Kidney epithelial cell (primary cell): ENCODE measurements at regions not wholly inside any gene's neighbourhood (a gene's known extent, or its start where the extent isn't known, plus 50 kb on each side); places are given as distances from the start of the nearest gene placed in this dataset.

Experiments
- DNase-seq: peaks from one replicate; pipeline ENCODE4 v3.0.0-alpha.2; 2010; ENCODE audit warnings: low read depth
- H3K27me3 ChIP-seq: 2 replicates; pipeline ENCODE4 v1.6.0; 2011; ENCODE audit warnings: low read length; ENCODE audit not compliant: control insufficient read depth, insufficient read depth
- H3K36me3 ChIP-seq: 2 replicates; pipeline ENCODE4 v1.5.1; 2011; ENCODE audit warnings: low read length; ENCODE audit not compliant: control insufficient read depth, insufficient read depth
- H3K4me3 ChIP-seq: 2 replicates; pipeline ENCODE4 v1.5.1; 2011; ENCODE audit warnings: low read depth, mild to moderate bottlenecking, control low read depth, low read length
- CTCF ChIP-seq: IDR thresholded peaks from 2 replicates; pipeline ENCODE4 v1.5.1; 2011; ENCODE audit warnings: mild to moderate bottlenecking, moderate library complexity, low read length, control low read depth, inconsistent platforms; ENCODE audit not compliant: insufficient read depth, poor library complexity, severe bottlenecking

DNA sequence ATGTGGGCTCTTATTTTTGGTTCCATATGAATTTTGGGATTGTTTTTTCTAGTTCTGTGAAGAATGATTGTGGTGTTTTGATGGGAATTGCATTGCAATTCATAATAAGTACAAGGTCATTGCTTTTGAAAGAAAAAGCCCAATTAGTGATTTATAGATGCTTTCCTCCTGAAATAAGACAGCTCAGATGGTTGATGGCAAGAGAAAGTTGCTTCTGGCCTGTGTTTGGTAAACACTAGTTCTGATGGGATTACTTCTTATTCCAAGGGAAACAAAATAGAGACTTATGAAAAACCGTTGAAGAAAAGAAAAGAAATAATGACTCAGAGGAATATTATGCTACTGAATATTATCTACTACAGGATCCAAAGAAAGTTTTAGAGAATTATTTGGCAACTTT lies 144.9 kb downstream of the SPANXA1 start:
- DNase-seq, result no peak
- H3K36me3 ChIP-seq, result no peaks in the 10 kb centered on the region

GRCh38 chrX:141415889-141416288 lies 168.6 kb downstream of the SPANXA1 start:
- Histone ChIP-seq H3K36me3 (no peaks in the 10 kb centered on the region), H3K4me3 (no peak overlapping the region), H3K27me3 (no peaks in the 10 kb centered on the region)
- TF ChIP-seq CTCF, result no peak
- DNase-seq, result no peak

More for the DNA sequence above, 144.9 kb downstream of the SPANXA1 start:
- no peaks in the 10 kb centered on the region for H3K27me3 ChIP-seq
- no peak overlapping the region for H3K4me3 ChIP-seq
- TF ChIP-seq CTCF, result no peak

GRCh38 chrX:141405853-141406492 lies 163.7 kb upstream of the SPANXC start:
- no peak for TF ChIP-seq CTCF
- Histone ChIP-seq H3K27me3 (no peaks in the 10 kb centered on the region), H3K36me3 (no peaks in the 10 kb centered on the region), H3K4me3 (no peak overlapping the region)
- DNase-seq, result peak; percentile 38

GRCh38 chrX:141405486-141405852 lies 163.2 kb upstream of the SPANXC start:
- H3K4me3 ChIP-seq, result no peak overlapping the region
- no peak for TF ChIP-seq CTCF
- H3K27me3 ChIP-seq, result no peaks in the 10 kb centered on the region
- no peak for DNase-seq
- H3K36me3 ChIP-seq, result no peaks in the 10 kb centered on the region

GRCh38 chrX:141402897-141403610 lies 160.7 kb upstream of the SPANXC start:
- no peaks in the 10 kb centered on the region for H3K36me3 ChIP-seq
- no peak for TF ChIP-seq CTCF
- DNase-seq, result no peak
- no peaks in the 10 kb centered on the region for H3K27me3 ChIP-seq
- no peak overlapping the region for H3K4me3 ChIP-seq

DNA sequence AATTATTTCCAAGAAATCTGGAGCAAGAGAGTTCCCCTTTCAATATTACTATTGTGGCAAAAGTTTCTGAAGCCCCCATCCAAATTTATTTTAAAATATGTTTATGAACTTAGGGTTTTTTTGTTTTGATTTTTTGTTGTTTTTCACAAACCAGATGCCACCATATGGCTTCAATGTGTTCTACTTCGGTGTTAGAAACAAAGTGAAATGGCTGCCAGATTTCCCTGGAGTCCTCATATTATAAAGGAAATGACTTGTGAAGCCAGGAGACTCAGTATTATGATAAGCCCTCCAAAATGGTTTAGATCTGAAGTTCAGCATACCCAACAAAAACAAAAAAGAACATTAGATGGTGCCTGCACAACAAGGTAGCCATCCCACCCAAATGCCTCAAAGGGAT lies 154.2 kb upstream of the SPANXC start:
- DNase-seq, result no peak
- TF ChIP-seq CTCF, result no peak
- Histone ChIP-seq H3K27me3 (no peaks in the 10 kb centered on the region), H3K4me3 (no peak overlapping the region), H3K36me3 (no peaks in the 10 kb centered on the region)
